SK-N-SH (cell line): ENCODE measurements at regions not wholly inside any gene's neighbourhood (a gene's known extent, or its start where the extent isn't known, plus 50 kb on each side); places are given as distances from the start of the nearest gene placed in this dataset.

ENCODE experiments used
- CTCF ChIA-PET: fragments of 300-600, 350-600 bp; formaldehyde crosslinking; extraction: SDS; loops from one replicate; lab custom pipeline; 2021; lab: Yijun Ruan, JAX
- POLR2A ChIA-PET: fragments of 350-600 bp; sonication (Branson Sonifier 250); formaldehyde crosslinking; extraction: SDS; loops from one replicate; lab custom pipeline; 2020; ENCODE audit warnings: antibody characterized with exemption, inconsistent platforms; lab: Yijun Ruan, JAX
- DNase-seq: peaks from one replicate; pipeline ENCODE4 v3.0.0; 2012
- H2AFZ ChIP-seq: fragments of 200-600 bp; sonication (generic); 2 replicates; pipeline ENCODE4 v1.8.1; 2016; ENCODE audit warnings: antibody characterized with exemption, mild to moderate bottlenecking, low read depth
- H3F3A ChIP-seq: fragments of 200-600 bp; sonication (generic); replicated peaks from 2 replicates; pipeline ENCODE3; 2016; ENCODE audit warnings: antibody characterized with exemption, mild to moderate bottlenecking; ENCODE audit not compliant: insufficient read depth
- H3K27ac ChIP-seq, 2 experiments: fragments of 200-500 bp in 1 of 2; fragments of 200-600 bp in 1 of 2; sonication (Bioruptor generic) in 1 of 2; sonication (generic), shearing (Covaris generic) in 1 of 2; 2 replicates each; pipeline versions ENCODE4 v1.5.1 to v1.6.1; 2014 to 2016; ENCODE audit warnings: low read depth in 2 of 2, inconsistent platforms in 1 of 2, low read length in 1 of 2, mild to moderate bottlenecking in 1 of 2, mixed read lengths in 1 of 2
- H3K27me3 ChIP-seq: fragments of 200-600 bp; sonication (generic), shearing (Covaris generic); 2 replicates; pipeline ENCODE4 v1.6.1; 2016; ENCODE audit warnings: mixed run types; ENCODE audit not compliant: insufficient read depth
- H3K36me3 ChIP-seq, 2 experiments: fragments of 200-500 bp in 1 of 2; fragments of 200-600 bp in 1 of 2; sonication (Bioruptor generic) in 1 of 2; sonication (generic) in 1 of 2; replicated peaks in 1 of 2; 2 replicates each; pipeline versions ENCODE3 to v1.5.1; 2014 to 2016; ENCODE audit warnings: low read length in 1 of 2, mild to moderate bottlenecking in 1 of 2; ENCODE audit not compliant: insufficient read depth in 2 of 2, control insufficient read depth in 1 of 2
- H3K4me1 ChIP-seq, 2 experiments: fragments of 200-500 bp in 1 of 2; fragments of 200-600 bp in 1 of 2; sonication (Bioruptor generic) in 1 of 2; sonication (generic), shearing (Covaris generic) in 1 of 2; 2 replicates each; pipeline versions ENCODE4 v1.5.1 to v1.6.1; 2014 to 2016; ENCODE audit warnings: low read depth in 1 of 2, low read length in 1 of 2, mixed run types in 1 of 2; ENCODE audit not compliant: insufficient read depth in 2 of 2, control insufficient read depth in 1 of 2
- H3K4me2 ChIP-seq: fragments of 200-600 bp; sonication (generic), shearing (Covaris generic); 2 replicates; pipeline ENCODE4 v1.6.1; 2017; ENCODE audit warnings: mixed run types
- H3K4me3 ChIP-seq, 2 experiments: fragments of 200-500 bp in 1 of 2; fragments of 200-600 bp in 1 of 2; sonication (Bioruptor generic) in 1 of 2; sonication (generic), shearing (Covaris generic) in 1 of 2; 2 replicates each; pipeline versions ENCODE4 v1.5.1 to v1.8.1; 2014 to 2016; ENCODE audit warnings: low read depth in 2 of 2, inconsistent platforms in 1 of 2, low read length in 1 of 2, mild to moderate bottlenecking in 1 of 2, mixed read lengths in 1 of 2, moderate library complexity in 1 of 2
- H3K79me2 ChIP-seq: fragments of 200-600 bp; sonication (generic); 2 replicates; pipeline ENCODE4 v1.8.1; 2017; ENCODE audit warnings: mild to moderate bottlenecking; ENCODE audit not compliant: insufficient read depth
- H3K9ac ChIP-seq: fragments of 200-600 bp; sonication (generic); 2 replicates; pipeline ENCODE4 v1.6.1; 2017; ENCODE audit warnings: mixed run types
- H3K9me2 ChIP-seq: fragments of 200-600 bp; sonication (generic); 2 replicates; pipeline ENCODE4 v1.6.1; 2017; ENCODE audit warnings: mixed run types
- H3K9me3 ChIP-seq: fragments of 200-600 bp; sonication (generic); 2 replicates; pipeline ENCODE4 v1.6.1; 2017; ENCODE audit warnings: mixed run types, mild to moderate bottlenecking, moderate library complexity
- H4K20me1 ChIP-seq: fragments of 200-600 bp; sonication (generic); 2 replicates; pipeline ENCODE4 v1.6.1; 2017; ENCODE audit warnings: mild to moderate bottlenecking, mixed run types; ENCODE audit not compliant: insufficient read depth
- ELF1 ChIP-seq: IDR thresholded peaks from 2 replicates; pipeline ENCODE4 v1.4.0; 2012
- EZH2phosphoT487 ChIP-seq: fragments of 200-600 bp; sonication (generic); IDR thresholded peaks from 2 replicates; pipeline ENCODE4 v1.6.1; 2017; ENCODE audit warnings: low read depth, mixed run types, mild to moderate bottlenecking, antibody characterized with exemption, moderate library complexity, borderline replicate concordance
- FOXM1 ChIP-seq: IDR thresholded peaks from 2 replicates; pipeline ENCODE4 v1.4.0; 2012; ENCODE audit warnings: low read depth, mild to moderate bottlenecking
- JUND ChIP-seq: IDR thresholded peaks from 2 replicates; pipeline ENCODE4 v1.4.0; 2012
- NFIC ChIP-seq: IDR thresholded peaks from 2 replicates; pipeline ENCODE4 v1.4.0; 2012; ENCODE audit warnings: borderline replicate concordance
- RAD21 ChIP-seq: IDR thresholded peaks from 2 replicates; pipeline ENCODE4 v1.6.1; 2012; ENCODE audit warnings: mild to moderate bottlenecking, low read length
- RCOR1 ChIP-seq: fragments of 150-350 bp; IDR thresholded peaks from 2 replicates; pipeline ENCODE4 v1.6.1; 2017; ENCODE audit warnings: antibody characterized with exemption, low read length
- RFX5 ChIP-seq: IDR thresholded peaks from 2 replicates; pipeline ENCODE4 v1.6.1; 2012; ENCODE audit warnings: mild to moderate bottlenecking, improper control_type of control experiment, low read length
- SIN3A ChIP-seq: IDR thresholded peaks from 2 replicates; pipeline ENCODE4 v1.6.1; 2012; ENCODE audit warnings: low read depth, mild to moderate bottlenecking, low read length, moderate library complexity, borderline replicate concordance
- SMC3 ChIP-seq: IDR thresholded peaks from 2 replicates; pipeline ENCODE4 v1.6.1; 2012; ENCODE audit warnings: low read depth, low read length, improper control_type of control experiment
- TAF1 ChIP-seq: IDR thresholded peaks from 2 replicates; pipeline ENCODE4 v1.6.1; 2012; ENCODE audit warnings: low read depth, mild to moderate bottlenecking, low read length, moderate library complexity, borderline replicate concordance
- TCF12 ChIP-seq: IDR thresholded peaks from 2 replicates; pipeline ENCODE4 v1.4.0; 2012
- TEAD4 ChIP-seq: IDR thresholded peaks from 2 replicates; pipeline ENCODE4 v1.4.0; 2012; ENCODE audit warnings: mild to moderate bottlenecking, borderline replicate concordance; ENCODE audit not compliant: insufficient read depth
- WGBS: methylation state at CpG from one replicate; pipeline ENCODE4 v1.1.6; 2017; ENCODE audit warnings: low lambda C conversion rate; 5-methylcytosine and 5-hydroxymethylcytosine counted together
- TF ChIP-seq, protein P1 (sequence below): IDR thresholded peaks from 2 replicates; pipeline ENCODE4 v1.4.0; 2012; ENCODE audit warnings: low read depth
- TF ChIP-seq, protein P2 (sequence below): IDR thresholded peaks from 2 replicates; pipeline ENCODE4 v1.4.0; 2012; ENCODE audit warnings: low read depth, borderline replicate concordance
- TF ChIP-seq, protein P3 (sequence below): fragments of 150-350 bp; IDR thresholded peaks from 2 replicates; pipeline ENCODE4 v1.6.1; 2017; ENCODE audit warnings: antibody characterized with exemption, low read length, low read depth, borderline replicate concordance

- Histone ChIP-seq H3K4me2 (no peak overlapping the region), H4K20me1 (no peaks in the 10 kb centered on the region), H3K36me3 (no peaks in the 10 kb centered on the region), H3K4me1 (no peaks in the 10 kb centered on the region; a peak in 2 of 4 replicates), H3K27me3 (no peaks in the 10 kb centered on the region), H3K9me3 (no peaks in the 10 kb centered on the region), H3K79me2 (no peaks in the 10 kb centered on the region), H3K9me2 (no peaks in the 10 kb centered on the region), H2AFZ (no peak overlapping the region), H3F3A (no peaks in the 10 kb centered on the region)
- ChIA-PET POLR2A (no interaction called here), CTCF (no interaction called here)
- TF ChIP-seq, protein P1, sequence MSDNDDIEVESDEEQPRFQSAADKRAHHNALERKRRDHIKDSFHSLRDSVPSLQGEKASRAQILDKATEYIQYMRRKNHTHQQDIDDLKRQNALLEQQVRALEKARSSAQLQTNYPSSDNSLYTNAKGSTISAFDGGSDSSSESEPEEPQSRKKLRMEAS, result no peak
- TF ChIP-seq JUND (no peak), TEAD4 (no peak), SMC3 (no peak), NFIC (no peak), ELF1 (no peak), FOXM1 (no peak), TCF12 (no peak), SIN3A (no peak), RAD21 (no peak), EZH2phosphoT487 (no peak), RFX5 (no peak)
- TF ChIP-seq, protein P2, sequence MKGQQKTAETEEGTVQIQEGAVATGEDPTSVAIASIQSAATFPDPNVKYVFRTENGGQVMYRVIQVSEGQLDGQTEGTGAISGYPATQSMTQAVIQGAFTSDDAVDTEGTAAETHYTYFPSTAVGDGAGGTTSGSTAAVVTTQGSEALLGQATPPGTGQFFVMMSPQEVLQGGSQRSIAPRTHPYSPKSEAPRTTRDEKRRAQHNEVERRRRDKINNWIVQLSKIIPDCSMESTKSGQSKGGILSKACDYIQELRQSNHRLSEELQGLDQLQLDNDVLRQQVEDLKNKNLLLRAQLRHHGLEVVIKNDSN, result no peak
- TF ChIP-seq, protein P3, sequence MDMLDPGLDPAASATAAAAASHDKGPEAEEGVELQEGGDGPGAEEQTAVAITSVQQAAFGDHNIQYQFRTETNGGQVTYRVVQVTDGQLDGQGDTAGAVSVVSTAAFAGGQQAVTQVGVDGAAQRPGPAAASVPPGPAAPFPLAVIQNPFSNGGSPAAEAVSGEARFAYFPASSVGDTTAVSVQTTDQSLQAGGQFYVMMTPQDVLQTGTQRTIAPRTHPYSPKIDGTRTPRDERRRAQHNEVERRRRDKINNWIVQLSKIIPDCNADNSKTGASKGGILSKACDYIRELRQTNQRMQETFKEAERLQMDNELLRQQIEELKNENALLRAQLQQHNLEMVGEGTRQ, result no peak
- TF ChIP-seq, all 33 proteins: peak for 0
- no peak for DNase-seq
- H3K9ac ChIP-seq, result no peak overlapping the region
- no peak overlapping the region for H3K4me3 ChIP-seq
- no peak overlapping the region for H3K27ac ChIP-seq
- 81% methylated on average over 3 of the region's 3 CpGs for WGBS
Measured at GRCh38 chr11:26859416-26859815, 134.5 kb upstream of the FIBIN start.

- H3K27me3 ChIP-seq, result no peaks in the 10 kb centered on the region
- no peaks in the 10 kb centered on the region for H3K9me3 ChIP-seq
- no peaks in the 10 kb centered on the region for H3K79me2 ChIP-seq
- H3K36me3 ChIP-seq, result no peaks in the 10 kb centered on the region
- no peak for DNase-seq
- H3F3A ChIP-seq, result no peaks in the 10 kb centered on the region
- H3K4me2 ChIP-seq, result no peak overlapping the region
- H3K27ac ChIP-seq, result no peak overlapping the region
- H4K20me1 ChIP-seq, result no peaks in the 10 kb centered on the region
- peak overlapping the region; percentile 17; the same call in 1 of the 2 replicates for H2AFZ ChIP-seq
- no peak for TF ChIP-seq TAF1
- no peak for TF ChIP-seq RCOR1
- no peak for TF ChIP-seq TEAD4
- H3K9me2 ChIP-seq, result no peaks in the 10 kb centered on the region
- H3K4me1 ChIP-seq, result no peaks in the 10 kb centered on the region; a peak in 2 of 4 replicates
- no peak overlapping the region for H3K9ac ChIP-seq
- ChIA-PET POLR2A (no interaction called here), CTCF (no interaction called here)
- no peak overlapping the region for H3K4me3 ChIP-seq
- WGBS, result 88% methylated on average over 7 of the region's 7 CpGs
Measured at GRCh38 chr11:26860091-26860780, 133.7 kb upstream of the FIBIN start.
